Panc1 (cell line): ENCODE measurements at regions not wholly inside any gene's neighbourhood (a gene's known extent, or its start where the extent isn't known, plus 50 kb on each side); places are given as distances from the start of the nearest gene placed in this dataset.

Experiments used
- ATAC-seq: fragments of 200-7000 bp; cut with Tn5 transposase; 2 replicates; pipeline ENCODE4 v1.9.1; 2020; ENCODE audit warnings: mild to moderate bottlenecking, moderate library complexity
- BruUV-seq: library from RNA; stranded (reverse); fragments of 400-500 nt; replicated peaks from 2 replicates; lab custom pipeline; 2021; lab: Mats Ljungman, UMichigan
- CTCF ChIA-PET: fragments of 300-600 bp; sonication (Branson Sonifier 250); formaldehyde crosslinking; loops from one replicate; lab custom pipeline; 2022; ENCODE audit warnings: antibody characterized with exemption; lab: Charles Lee
- POLR2A ChIA-PET: fragments of 300-600 bp; sonication (Branson Sonifier 250); formaldehyde crosslinking; loops from one replicate; lab custom pipeline; 2022; ENCODE audit warnings: antibody characterized with exemption; lab: Charles Lee
- DNase-seq: peaks from one replicate; pipeline ENCODE4 v3.0.0-alpha.2; 2010; ENCODE audit warnings: low read depth, low spot score
- H3K27ac ChIP-seq: 2 replicates; pipeline ENCODE4 v1.5.1; 2011; ENCODE audit warnings: mild to moderate bottlenecking, low read length, inconsistent platforms
- H3K27me3 ChIP-seq: fragments of 200-500 bp; sonication (Bioruptor generic); 2 replicates; pipeline ENCODE4 v1.6.0; 2014; ENCODE audit warnings: low read length, inconsistent platforms; ENCODE audit not compliant: control insufficient read depth, insufficient read depth
- H3K36me3 ChIP-seq: fragments of 200-500 bp; sonication (Bioruptor generic); 2 replicates; pipeline ENCODE4 v1.5.1; 2014; ENCODE audit warnings: inconsistent platforms, mild to moderate bottlenecking, low read length, moderate library complexity; ENCODE audit not compliant: control insufficient read depth, insufficient read depth
- H3K4me1 ChIP-seq: 2 replicates; pipeline ENCODE4 v1.5.1; 2011; ENCODE audit warnings: inconsistent platforms, mild to moderate bottlenecking, low read length, moderate library complexity; ENCODE audit not compliant: control insufficient read depth, insufficient read depth
- H3K4me3 ChIP-seq, 2 experiments: 2 replicates each; pipeline ENCODE4 v1.5.1; 2011 to 2012; ENCODE audit warnings: low read depth in 2 of 2, low read length in 2 of 2, mild to moderate bottlenecking in 2 of 2, inconsistent platforms in 1 of 2, moderate library complexity in 1 of 2
- H3K9me3 ChIP-seq: fragments of 200-500 bp; sonication (Bioruptor generic); 2 replicates; pipeline ENCODE4 v1.5.1; 2014; ENCODE audit warnings: low read depth, mild to moderate bottlenecking, inconsistent platforms, low read length, moderate library complexity; ENCODE audit not compliant: control insufficient read depth, insufficient read depth
- CTCF ChIP-seq: fragments of 450-650 bp; IDR thresholded peaks from 2 replicates; pipeline ENCODE4 v1.5.1; 2017; ENCODE audit warnings: mild to moderate bottlenecking
- POLR2AphosphoS5 ChIP-seq: IDR thresholded peaks from 2 replicates; pipeline ENCODE4 v1.6.1; 2012; ENCODE audit warnings: mild to moderate bottlenecking, low read depth, low read length, moderate library complexity
- SIN3A ChIP-seq: IDR thresholded peaks from 2 replicates; pipeline ENCODE4 v1.6.1; 2012; ENCODE audit warnings: low read depth, mild to moderate bottlenecking, low read length, moderate library complexity, borderline replicate concordance; ENCODE audit not compliant: insufficient read depth
- TCF7L2 ChIP-seq: IDR thresholded peaks from 2 replicates; pipeline ENCODE4 v1.6.1; 2011; ENCODE audit warnings: mild to moderate bottlenecking, low read depth, low read length, inconsistent platforms
- in situ Hi-C: cut with HindIII; loops from 2 replicates; pipeline ENCODE4 v1.10.0; 2016; ENCODE audit warnings: low sequenced_read_pairs, low pct_unique_long_range_greater_than_20kb
- intact Hi-C: fragments of 100-400 bp; cut with micrococcal nuclease; formaldehyde crosslinking; loops from one replicate; pipeline ENCODE4 v1.10.0; 2022; ENCODE audit not compliant: unreplicated experiment
- TF ChIP-seq, protein P1 (sequence below), 2 experiments: IDR thresholded peaks; 2 replicates each; pipeline ENCODE4 v1.6.1; 2011 to 2012; ENCODE audit warnings: low read depth in 2 of 2, control low read depth in 1 of 2, low read length in 1 of 2, mild to moderate bottlenecking in 1 of 2, moderate library complexity in 1 of 2; ENCODE audit not compliant: insufficient read depth in 1 of 2

GRCh38 chr9:89760123-89760522 lies 155.3 kb downstream of the GADD45G start:
- ChIA-PET POLR2A (no interaction called here), CTCF (no interaction called here)
- in situ Hi-C loops: no loop called here

DNA sequence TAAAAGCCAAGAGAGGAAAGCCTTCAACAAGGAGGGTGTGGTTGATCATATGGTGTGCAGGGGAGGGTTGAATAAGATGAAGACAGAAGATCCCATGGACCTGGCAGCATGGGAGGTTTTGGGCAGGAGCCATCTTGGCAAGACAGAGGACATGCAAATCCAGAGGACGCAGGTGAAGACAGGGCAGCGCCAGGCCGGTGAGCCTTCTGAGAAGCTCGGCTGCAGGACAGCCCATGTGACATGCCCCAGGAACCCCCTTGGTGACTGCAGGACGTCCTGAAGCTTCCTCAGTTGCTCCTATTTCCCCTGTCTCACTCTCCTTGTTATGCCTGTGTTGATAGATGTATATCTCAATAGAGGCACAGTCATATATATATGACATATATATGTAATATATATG lies 159.4 kb downstream of the GADD45G start:
- ChIA-PET CTCF (no interaction called here), POLR2A (no interaction called here)
- H3K27ac ChIP-seq: no peak overlapping the region
- TF ChIP-seq POLR2AphosphoS5 (no peak), CTCF (no peak), SIN3A (no peak), TCF7L2 (no peak)
- TF ChIP-seq, protein P1, sequence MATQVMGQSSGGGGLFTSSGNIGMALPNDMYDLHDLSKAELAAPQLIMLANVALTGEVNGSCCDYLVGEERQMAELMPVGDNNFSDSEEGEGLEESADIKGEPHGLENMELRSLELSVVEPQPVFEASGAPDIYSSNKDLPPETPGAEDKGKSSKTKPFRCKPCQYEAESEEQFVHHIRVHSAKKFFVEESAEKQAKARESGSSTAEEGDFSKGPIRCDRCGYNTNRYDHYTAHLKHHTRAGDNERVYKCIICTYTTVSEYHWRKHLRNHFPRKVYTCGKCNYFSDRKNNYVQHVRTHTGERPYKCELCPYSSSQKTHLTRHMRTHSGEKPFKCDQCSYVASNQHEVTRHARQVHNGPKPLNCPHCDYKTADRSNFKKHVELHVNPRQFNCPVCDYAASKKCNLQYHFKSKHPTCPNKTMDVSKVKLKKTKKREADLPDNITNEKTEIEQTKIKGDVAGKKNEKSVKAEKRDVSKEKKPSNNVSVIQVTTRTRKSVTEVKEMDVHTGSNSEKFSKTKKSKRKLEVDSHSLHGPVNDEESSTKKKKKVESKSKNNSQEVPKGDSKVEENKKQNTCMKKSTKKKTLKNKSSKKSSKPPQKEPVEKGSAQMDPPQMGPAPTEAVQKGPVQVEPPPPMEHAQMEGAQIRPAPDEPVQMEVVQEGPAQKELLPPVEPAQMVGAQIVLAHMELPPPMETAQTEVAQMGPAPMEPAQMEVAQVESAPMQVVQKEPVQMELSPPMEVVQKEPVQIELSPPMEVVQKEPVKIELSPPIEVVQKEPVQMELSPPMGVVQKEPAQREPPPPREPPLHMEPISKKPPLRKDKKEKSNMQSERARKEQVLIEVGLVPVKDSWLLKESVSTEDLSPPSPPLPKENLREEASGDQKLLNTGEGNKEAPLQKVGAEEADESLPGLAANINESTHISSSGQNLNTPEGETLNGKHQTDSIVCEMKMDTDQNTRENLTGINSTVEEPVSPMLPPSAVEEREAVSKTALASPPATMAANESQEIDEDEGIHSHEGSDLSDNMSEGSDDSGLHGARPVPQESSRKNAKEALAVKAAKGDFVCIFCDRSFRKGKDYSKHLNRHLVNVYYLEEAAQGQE (IDR thresholded peaks at IDR 0.05; ENCODE audit: insufficient read depth in 1 of 2, low read depth in 2 of 2, low read length in 1 of 2): no peak
- ATAC-seq (no peak), DNase-seq (no peak)
- BruUV-seq: no TSS peak
- no peaks in the 10 kb centered on the region for H3K9me3 ChIP-seq
- intact Hi-C loops (no loop called here), in situ Hi-C loops (no loop called here)
- H3K36me3 ChIP-seq: no peaks in the 10 kb centered on the region
- no peak overlapping the region for H3K4me3 ChIP-seq
- no peaks in the 10 kb centered on the region for H3K27me3 ChIP-seq
- no peaks in the 10 kb centered on the region for H3K4me1 ChIP-seq

More at GRCh38 chr9:89760123-89760522, 155.3 kb downstream of the GADD45G start:
- H3K36me3 ChIP-seq: no peaks in the 10 kb centered on the region
- H3K4me1 ChIP-seq: no peaks in the 10 kb centered on the region
- intact Hi-C loops: no loop called here
- H3K27ac ChIP-seq: no peak overlapping the region
- no peak for TF ChIP-seq POLR2AphosphoS5
- TF ChIP-seq TCF7L2: no peak
- TF ChIP-seq SIN3A: no peak
- TF ChIP-seq, protein P1 (IDR thresholded peaks at IDR 0.05; ENCODE audit: insufficient read depth in 1 of 2, low read depth in 2 of 2, low read length in 1 of 2): no peak
- TF ChIP-seq CTCF: no peak
- no peaks in the 10 kb centered on the region for H3K9me3 ChIP-seq
- H3K27me3 ChIP-seq: no peaks in the 10 kb centered on the region
- H3K4me3 ChIP-seq: no peak overlapping the region
- ATAC-seq (no peak), DNase-seq (no peak)
- no TSS peak for BruUV-seq
